GM04504 (cell line): ENCODE measurements at regions not wholly inside any gene's neighbourhood (a gene's known extent, or its start where the extent isn't known, plus 50 kb on each side); places are given as distances from the start of the nearest gene placed in this dataset.

ENCODE experiments used
- DNase-seq: peaks from one replicate; pipeline ENCODE4 v3.0.0-alpha.2; 2012; ENCODE audit warnings: low read depth

- no peak for DNase-seq
Measured at GRCh38 chr11:80687941-80688340, 1247.1 kb upstream of the TENM4 start.

- no peak for DNase-seq
Measured at GRCh38 chr11:80686889-80687288, 1246.1 kb upstream of the TENM4 start.

- no peak for DNase-seq
Measured at GRCh38 chr11:80673566-80673965, 1232.7 kb upstream of the TENM4 start.

GRCh38 chr11:80669620-80670019 is 1228.8 kb upstream of the TENM4 start:
- DNase-seq, result no peak

GRCh38 chr11:80668039-80668438 is 1227.2 kb upstream of the TENM4 start:
- no peak for DNase-seq

GRCh38 chr11:80655834-80656233 is 1215.0 kb upstream of the TENM4 start:
- no peak for DNase-seq

- DNase-seq, result no peak
Measured at GRCh38 chr11:80650966-80651365, 1210.1 kb upstream of the TENM4 start.

GRCh38 chr11:80649186-80649585 is 1208.4 kb upstream of the TENM4 start:
- DNase-seq, result no peak

- DNase-seq, result no peak
Measured at GRCh38 chr11:80638296-80638695, 1197.5 kb upstream of the TENM4 start.

- no peak for DNase-seq
Measured at GRCh38 chr11:80637571-80637970, 1196.7 kb upstream of the TENM4 start.

- DNase-seq, result no peak
Measured at GRCh38 chr11:80636999-80637398, 1196.2 kb upstream of the TENM4 start.

GRCh38 chr11:80635178-80635577 is 1194.3 kb upstream of the TENM4 start:
- no peak for DNase-seq

- DNase-seq, result no peak
Measured at GRCh38 chr11:80632691-80633090, 1191.9 kb upstream of the TENM4 start.

GRCh38 chr11:80632156-80632555 is 1191.3 kb upstream of the TENM4 start:
- no peak for DNase-seq

GRCh38 chr11:80629466-80629865 is 1188.6 kb upstream of the TENM4 start:
- DNase-seq, result no peak

GRCh38 chr11:80627364-80627763 is 1186.5 kb upstream of the TENM4 start:
- DNase-seq, result no peak

- DNase-seq, result no peak
Measured at GRCh38 chr11:80626721-80627120, 1185.9 kb upstream of the TENM4 start.

GRCh38 chr11:80625563-80625962 is 1184.7 kb upstream of the TENM4 start:
- DNase-seq, result no peak

GRCh38 chr11:80621871-80622270 is 1181.0 kb upstream of the TENM4 start:
- no peak for DNase-seq

GRCh38 chr11:80620867-80621266 is 1180.0 kb upstream of the TENM4 start:
- no peak for DNase-seq

- DNase-seq, result no peak
Measured at GRCh38 chr11:80617156-80617555, 1176.3 kb upstream of the TENM4 start.

- DNase-seq, result no peak
Measured at GRCh38 chr11:80616070-80616800, 1175.4 kb upstream of the TENM4 start.

GRCh38 chr11:80613655-80614054 is 1172.8 kb upstream of the TENM4 start:
- DNase-seq, result no peak

- no peak for DNase-seq
Measured at GRCh38 chr11:80610516-80610915, 1169.7 kb upstream of the TENM4 start.
